ENCODE measurements at regions not wholly inside any gene's neighbourhood (a gene's known extent, or its start where the extent isn't known, plus 50 kb on each side); places are given as distances from the start of the nearest gene placed in this dataset.
"Not testable (repeated sequence)": the region's sequence is repeated elsewhere in the genome, so short reads cannot be mapped to it uniquely, and the experiment has no call there.

- Histone ChIP-seq H3K4me3 (no peak overlapping the region), H3K36me3 (ENCODE audit: low read depth) (no peaks in the 10 kb centered on the region), H3K4me1 (ENCODE audit: low read depth) (no peaks in the 10 kb centered on the region), H3K9me3 (no peaks in the 10 kb centered on the region)
- no peak for DNase-seq
- ATAC-seq = no peak
- intact Hi-C loops (cut with DNase I, micrococcal nuclease) = no loop called here
- no peak for TF ChIP-seq CTCF (IDR thresholded peaks at IDR 0.05)
Measured at GRCh38 chr1:47660622-47661021, 222.8 kb downstream of the FOXD2 start.

- H3K4me3 ChIP-seq = no peak overlapping the region
- H3K36me3 ChIP-seq (ENCODE audit: low read depth) = no peaks in the 10 kb centered on the region
- ATAC-seq = no peak
- DNase-seq = no peak
- TF ChIP-seq CTCF (IDR thresholded peaks at IDR 0.05) = no peak
- intact Hi-C loops (cut with DNase I, micrococcal nuclease) = no loop called here
- H3K9me3 ChIP-seq = no peaks in the 10 kb centered on the region
- H3K4me1 ChIP-seq (ENCODE audit: low read depth) = no peaks in the 10 kb centered on the region
Measured at GRCh38 chr1:47661040-47661439, 223.2 kb downstream of the FOXD2 start.

GRCh38 chr1:47662068-47662467 lies 224.2 kb downstream of the FOXD2 start:
- TF ChIP-seq CTCF (IDR thresholded peaks at IDR 0.05) = no peak
- intact Hi-C loops (cut with DNase I, micrococcal nuclease) = no loop called here
- Histone ChIP-seq H3K4me3 (no peak overlapping the region), H3K4me1 (ENCODE audit: low read depth) (no peaks in the 10 kb centered on the region), H3K9me3 (no peaks in the 10 kb centered on the region), H3K36me3 (ENCODE audit: low read depth) (no peaks in the 10 kb centered on the region)
- ATAC-seq (no peak), DNase-seq (no peak)

GRCh38 chr1:47663286-47663685 lies 225.4 kb downstream of the FOXD2 start:
- TF ChIP-seq CTCF (IDR thresholded peaks at IDR 0.05) = no peak
- Histone ChIP-seq H3K9me3 (no peaks in the 10 kb centered on the region), H3K4me3 (no peak overlapping the region), H3K36me3 (ENCODE audit: low read depth) (no peaks in the 10 kb centered on the region), H3K4me1 (ENCODE audit: low read depth) (no peaks in the 10 kb centered on the region)
- DNase-seq (no peak), ATAC-seq (no peak)
- intact Hi-C loops (cut with DNase I, micrococcal nuclease) = no loop called here

- Histone ChIP-seq H3K36me3 (ENCODE audit: low read depth) (no peaks in the 10 kb centered on the region), H3K4me3 (no peak overlapping the region), H3K9me3 (no peaks in the 10 kb centered on the region), H3K4me1 (ENCODE audit: low read depth) (no peaks in the 10 kb centered on the region)
- no peak for TF ChIP-seq CTCF (IDR thresholded peaks at IDR 0.05)
- DNase-seq (no peak), ATAC-seq (no peak)
- intact Hi-C loops (cut with DNase I, micrococcal nuclease) = no loop called here
Measured at GRCh38 chr1:47664356-47664755, 226.5 kb downstream of the FOXD2 start.

GRCh38 chr1:47664896-47665295 lies 227.1 kb downstream of the FOXD2 start:
- intact Hi-C loops (cut with DNase I, micrococcal nuclease); H3K4me3 ChIP-seq; H3K9me3 ChIP-seq; ATAC-seq; H3K36me3 ChIP-seq (ENCODE audit: low read depth); H3K4me1 ChIP-seq (ENCODE audit: low read depth); DNase-seq: not testable (repeated sequence)

Measured in mucosa of descending colon (tissue), 3 donors.